K562 (cell line): ENCODE measurements at regions not wholly inside any gene's neighbourhood (a gene's known extent, or its start where the extent isn't known, plus 50 kb on each side); places are given as distances from the start of the nearest gene placed in this dataset.

Experiments
- CBFA2T2 ChIP-seq: fragments of 450-650 bp; conservative IDR thresholded peaks from 2 replicates; pipeline ENCODE4 v1.6.1; 2017; ENCODE audit warnings: mild to moderate bottlenecking
- FOS ChIP-seq: IDR thresholded peaks from 3 replicates; pipeline ENCODE4 v1.6.1; 2011; ENCODE audit not compliant: insufficient read length; ENCODE audit errors: extremely low read depth
- HDGF ChIP-seq: fragments of 450-650 bp; IDR thresholded peaks from 2 replicates; pipeline ENCODE4 v1.6.1; 2016
- L3MBTL2 ChIP-seq: fragments of 450-650 bp; IDR thresholded peaks from 2 replicates; pipeline ENCODE4 v1.6.1; 2016; ENCODE audit warnings: mild to moderate bottlenecking, moderate library complexity
- MAFF ChIP-seq: IDR thresholded peaks from 2 replicates; pipeline ENCODE4 v1.6.1; 2012; ENCODE audit warnings: low read length, improper control_type of control experiment
- MAFK ChIP-seq: IDR thresholded peaks from 2 replicates; pipeline ENCODE4 v1.6.1; 2011; ENCODE audit warnings: low read length, improper control_type of control experiment
- MITF ChIP-seq: IDR thresholded peaks from 2 replicates; pipeline ENCODE4 v1.6.1; 2014; ENCODE audit warnings: antibody characterized with exemption
- NR2F6 ChIP-seq: fragments of 450-650 bp; formaldehyde crosslinking; IDR thresholded peaks from 2 replicates; pipeline ENCODE4 v1.4.0; 2020; ENCODE audit warnings: mild to moderate bottlenecking
- POLR3A ChIP-seq: IDR thresholded peaks from 2 replicates; pipeline ENCODE4 v1.6.1; 2011; ENCODE audit warnings: borderline replicate concordance, mild to moderate bottlenecking, moderate library complexity; ENCODE audit not compliant: insufficient read length, insufficient read depth; ENCODE audit errors: extremely low read depth
- RAD21 ChIP-seq, 2 experiments: fragments of 250-450 bp in 1 of 2; fragments of 450-650 bp in 1 of 2; sonication (Bioruptor Pico) in 1 of 2; formaldehyde crosslinking in 1 of 2; IDR thresholded peaks in 1 of 2; conservative IDR thresholded peaks in 1 of 2; 2 replicates each; pipeline versions ENCODE4 v1.4.0 to v1.8.0; 2020 to 2022; ENCODE audit warnings: mild to moderate bottlenecking in 2 of 2, moderate library complexity in 1 of 2
- ZBTB34 ChIP-seq: fragments of 250-450 bp; sonication (Bioruptor Pico); IDR thresholded peaks from 2 replicates; pipeline ENCODE4 v1.8.0; 2021; ENCODE audit warnings: mild to moderate bottlenecking, moderate library complexity
- ZC3H4 ChIP-seq: sonication (generic); formaldehyde crosslinking; IDR thresholded peaks from 2 replicates; pipeline ENCODE4 v1.9.0; 2021; ENCODE audit warnings: missing genetic modification reagents, borderline replicate concordance
- ZNF311 ChIP-seq: fragments of 250-450 bp; sonication (Bioruptor Pico); IDR thresholded peaks from 2 replicates; pipeline ENCODE4 v1.4.0; 2020; ENCODE audit warnings: mild to moderate bottlenecking, moderate library complexity
- ZNF316 ChIP-seq: fragments of 450-650 bp; IDR thresholded peaks from 2 replicates; pipeline ENCODE4 v1.6.1; 2016
- ZNF668 ChIP-seq: fragments of 250-450 bp; sonication (Bioruptor Pico); IDR thresholded peaks from 2 replicates; pipeline ENCODE4 v1.8.0; 2022; ENCODE audit warnings: mild to moderate bottlenecking, inconsistent platforms

- TF ChIP-seq POLR3A = no peak
- TF ChIP-seq CBFA2T2 = no peak
- TF ChIP-seq ZNF316 = peak; percentile 37; the same call in 1 of the 2 replicates
- 0 out of 2 replicates have a peak, but pooled peaks have one; percentile 22 for TF ChIP-seq MAFK
- no peak for TF ChIP-seq RAD21 (CRISPR knock-in tag; conservative IDR thresholded peaks at IDR 0.05 in 1 of 2, IDR thresholded peaks at IDR 0.05 in 1 of 2)
- no peak for TF ChIP-seq HDGF
- no peak for TF ChIP-seq ZC3H4
- TF ChIP-seq NR2F6 (CRISPR knock-in tag) = no peak
- TF ChIP-seq FOS = no peak
- TF ChIP-seq MITF = no peak
- no peak for TF ChIP-seq ZNF311
- TF ChIP-seq L3MBTL2 = no peak
- peak; percentile 31; the same call in 1 of the 2 replicates for TF ChIP-seq MAFF
- TF ChIP-seq ZBTB34 (CRISPR knock-in tag) = no peak
- no peak for TF ChIP-seq ZNF668 (CRISPR knock-in tag)
Measured at GRCh38 chr5:152883066-152883775, 478.1 kb upstream of the NMUR2 start (continued).
